ENCODE measurements at regions not wholly inside any gene's neighbourhood (a gene's known extent, or its start where the extent isn't known, plus 50 kb on each side); places are given as distances from the start of the nearest gene placed in this dataset.
A peak's percentile ranks its signal among the peaks of the same experiment; 100 is the strongest.

- DNase-seq (ENCODE audit: low read depth): no peak
- H3K4me3 ChIP-seq (replicated peaks; ENCODE audit: low read depth, low read length): no peak overlapping the region
- no peak for TF ChIP-seq CTCF (IDR thresholded peaks at IDR 0.05; ENCODE audit: low read length, missing control alignments)
These were observed 67.1 kb downstream of the ZNF281 start for GRCh38 chr1:200342511-200343311.

- H3K4me3 ChIP-seq (replicated peaks; ENCODE audit: low read depth, low read length): no peak overlapping the region
- DNase-seq (ENCODE audit: low read depth): no peak
- TF ChIP-seq CTCF (IDR thresholded peaks at IDR 0.05; ENCODE audit: low read length, missing control alignments): no peak
These were observed 71.4 kb downstream of the ZNF281 start for GRCh38 chr1:200338451-200338850.

- no peak for TF ChIP-seq CTCF (IDR thresholded peaks at IDR 0.05; ENCODE audit: low read length, missing control alignments)
- no peak for DNase-seq (ENCODE audit: low read depth)
- H3K4me3 ChIP-seq (replicated peaks; ENCODE audit: low read depth, low read length): no peak overlapping the region
These were observed 72.0 kb downstream of the ZNF281 start for GRCh38 chr1:200337831-200338230.

- no peak for DNase-seq (ENCODE audit: low read depth)
- TF ChIP-seq CTCF (IDR thresholded peaks at IDR 0.05; ENCODE audit: low read length, missing control alignments): no peak
- no peak overlapping the region for H3K4me3 ChIP-seq (replicated peaks; ENCODE audit: low read depth, low read length)
These were observed 72.4 kb downstream of the ZNF281 start for GRCh38 chr1:200337410-200337809.

GRCh38 chr1:200336901-200337391 lies 72.9 kb downstream of the ZNF281 start:
- no peak for DNase-seq (ENCODE audit: low read depth)
- no peak overlapping the region for H3K4me3 ChIP-seq (replicated peaks; ENCODE audit: low read depth, low read length)
- TF ChIP-seq CTCF (IDR thresholded peaks at IDR 0.05; ENCODE audit: low read length, missing control alignments): no peak

- no peak for TF ChIP-seq CTCF (IDR thresholded peaks at IDR 0.05; ENCODE audit: low read length, missing control alignments)
- peak; percentile 68 for DNase-seq (ENCODE audit: low read depth)
- H3K4me3 ChIP-seq (replicated peaks; ENCODE audit: low read depth, low read length): no peak overlapping the region
These were observed 73.6 kb downstream of the ZNF281 start for GRCh38 chr1:200336101-200336845.

Measured in fibroblast of pulmonary artery (primary cell).